Activated T-cell treated with anti-CD3 and anti-CD28 coated beads, Interleukin-2, amount 50 U/mL, for 1 hour (primary cell): ENCODE measurements at regions not wholly inside any gene's neighbourhood (a gene's known extent, or its start where the extent isn't known, plus 50 kb on each side); places are given as distances from the start of the nearest gene placed in this dataset.

Source experiments
- DNase-seq: peaks from one replicate; pipeline ENCODE4 v3.0.0-alpha.2; 2020

DNA sequence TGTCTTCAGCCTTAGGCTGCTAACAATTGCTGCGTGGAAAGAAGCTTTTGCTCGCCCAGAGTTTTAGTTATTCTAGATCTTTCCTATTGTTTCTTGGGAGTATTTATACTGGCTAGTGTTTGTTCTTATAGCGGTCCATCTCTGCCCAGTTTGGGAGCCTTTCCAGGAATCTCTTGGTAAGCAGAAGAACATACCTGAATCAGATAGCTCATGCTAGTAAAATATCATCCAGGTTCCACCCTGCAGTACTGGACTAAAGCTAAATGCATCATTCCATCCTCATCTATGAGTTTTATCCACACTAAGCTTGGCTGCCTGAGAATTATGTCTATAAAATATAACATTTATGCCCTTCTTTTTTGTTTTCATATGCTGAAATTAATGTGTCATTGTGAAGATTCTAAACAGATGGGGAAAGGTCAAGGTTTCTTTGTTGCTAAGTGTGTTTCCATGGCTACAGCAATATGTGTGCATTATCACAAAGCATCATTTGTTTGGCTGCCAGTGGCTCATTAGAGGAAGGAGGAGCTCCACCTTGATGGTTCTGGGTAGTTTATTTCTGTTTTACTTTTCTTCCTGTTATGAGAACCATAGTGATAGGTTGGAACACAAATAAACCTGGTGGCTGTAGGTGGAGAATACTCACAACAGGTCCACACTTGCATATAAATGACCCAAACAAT is 182.8 kb downstream of the PIK3C3 start:
- DNase-seq = no peak

DNA sequence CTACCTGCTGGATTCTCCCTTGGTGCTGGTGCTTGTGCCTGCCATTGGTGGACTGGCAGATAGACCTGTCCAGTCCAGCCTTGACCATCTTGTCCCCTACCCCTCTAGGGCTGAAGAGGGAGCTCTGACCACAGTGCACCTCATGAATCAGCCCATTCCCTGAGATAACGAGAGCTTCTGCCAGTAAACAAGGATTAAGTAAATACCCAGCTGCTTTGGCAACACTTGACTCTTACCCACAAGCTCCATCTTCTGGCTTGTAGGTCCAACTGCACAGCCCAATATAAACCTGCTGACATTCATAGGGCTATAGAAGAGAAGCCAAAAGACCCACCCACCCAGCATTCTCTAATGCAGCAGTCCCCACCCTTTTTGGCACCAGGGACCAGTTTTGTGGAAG is 186.4 kb downstream of the PIK3C3 start:
- no peak for DNase-seq

DNA sequence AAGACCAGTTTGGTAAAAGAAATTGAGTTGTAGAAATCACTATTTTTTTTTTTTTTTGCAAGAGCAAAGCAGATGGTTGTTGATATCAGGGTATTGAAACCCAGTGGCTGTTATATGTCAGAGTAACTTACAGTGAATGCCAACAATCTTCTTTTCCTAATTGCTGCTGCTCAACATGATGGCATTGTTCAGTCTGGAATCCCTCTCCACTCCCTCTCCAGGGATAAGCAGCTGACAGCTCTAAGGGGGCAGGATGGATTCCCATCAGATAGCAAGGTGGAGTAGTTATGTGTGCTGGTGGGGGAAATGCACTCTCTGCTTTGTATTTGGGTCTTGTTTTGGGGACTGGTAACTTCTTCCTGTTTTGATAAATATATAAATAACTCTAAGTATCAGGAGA is 200.0 kb downstream of the PIK3C3 start:
- DNase-seq = no peak

DNA sequence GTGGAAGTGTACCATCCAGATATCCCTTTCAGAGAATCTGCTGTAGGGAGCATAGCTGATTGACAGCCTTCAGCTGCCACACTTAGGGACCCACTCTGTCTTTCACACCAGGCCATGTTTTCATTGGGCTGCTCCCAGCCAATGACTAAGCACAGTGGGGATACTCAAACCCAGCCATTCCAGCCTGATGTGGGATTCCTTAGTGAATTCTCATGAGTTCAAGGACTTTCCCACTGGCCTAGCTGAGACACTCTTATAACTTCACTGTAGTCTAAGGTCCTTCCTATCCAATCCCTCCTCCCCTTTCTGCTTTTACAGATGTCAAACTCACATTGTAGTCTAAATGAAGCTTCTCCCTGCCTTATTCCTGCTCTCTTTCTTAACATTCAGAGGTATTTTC is 201.2 kb downstream of the PIK3C3 start:
- DNase-seq = no peak

DNA sequence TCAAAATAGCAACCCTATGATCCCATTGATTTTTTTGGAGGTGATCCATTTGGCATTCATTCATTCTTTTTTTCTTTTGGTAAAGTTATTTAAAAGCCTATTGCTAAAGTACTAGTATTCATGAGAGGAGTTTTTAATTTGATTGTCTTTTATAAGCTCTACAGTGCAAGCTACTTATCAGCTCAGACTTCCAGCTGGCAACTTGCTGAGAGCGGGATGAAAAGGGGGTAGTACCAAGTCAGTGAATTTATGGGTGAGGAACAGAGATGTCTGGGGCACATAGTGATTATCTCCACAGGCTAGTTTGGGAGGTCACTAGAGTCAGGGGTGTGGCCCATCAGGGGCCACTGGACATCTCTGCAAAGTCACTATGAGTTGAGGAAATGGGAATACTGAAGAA is 202.4 kb downstream of the PIK3C3 start:
- no peak for DNase-seq

DNA sequence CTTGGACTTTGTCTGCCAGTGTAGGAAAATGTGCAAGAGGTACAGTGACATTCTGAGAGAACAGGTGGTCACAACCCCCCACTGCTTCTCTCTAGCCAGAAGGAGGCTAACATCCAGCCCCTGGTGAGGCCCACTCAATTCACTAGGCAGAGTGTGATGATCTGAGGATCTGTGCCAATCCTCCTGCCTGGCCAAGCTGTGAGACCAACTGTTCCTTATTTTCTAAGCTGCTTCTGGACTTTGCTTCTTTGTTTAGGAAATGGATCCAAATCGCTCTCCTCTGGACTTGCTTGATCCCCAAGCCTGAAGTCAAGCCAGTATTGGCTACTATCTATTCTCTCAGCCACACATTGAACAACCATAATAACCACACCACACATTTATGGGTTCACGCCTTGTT is 202.8 kb downstream of the PIK3C3 start:
- DNase-seq = no peak

DNA sequence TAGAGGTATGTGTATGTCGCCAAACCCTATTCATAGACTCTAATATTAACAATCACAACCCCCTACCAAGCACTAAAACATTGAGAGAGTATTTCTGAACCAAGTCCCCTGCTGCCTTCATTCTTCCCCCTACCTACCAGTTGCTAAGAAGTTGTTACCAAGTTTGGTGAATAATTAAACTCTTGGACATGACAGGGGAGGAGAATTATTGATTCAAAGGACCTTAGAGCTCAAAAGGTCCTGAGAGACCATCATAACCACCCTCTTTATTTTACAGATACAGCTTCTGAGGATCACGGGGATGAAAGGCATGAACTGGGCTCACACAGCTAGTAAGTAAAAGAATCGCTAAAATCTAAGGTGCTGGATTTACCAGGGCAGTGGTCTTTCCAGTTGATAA is 204.1 kb downstream of the PIK3C3 start:
- no peak for DNase-seq

DNA sequence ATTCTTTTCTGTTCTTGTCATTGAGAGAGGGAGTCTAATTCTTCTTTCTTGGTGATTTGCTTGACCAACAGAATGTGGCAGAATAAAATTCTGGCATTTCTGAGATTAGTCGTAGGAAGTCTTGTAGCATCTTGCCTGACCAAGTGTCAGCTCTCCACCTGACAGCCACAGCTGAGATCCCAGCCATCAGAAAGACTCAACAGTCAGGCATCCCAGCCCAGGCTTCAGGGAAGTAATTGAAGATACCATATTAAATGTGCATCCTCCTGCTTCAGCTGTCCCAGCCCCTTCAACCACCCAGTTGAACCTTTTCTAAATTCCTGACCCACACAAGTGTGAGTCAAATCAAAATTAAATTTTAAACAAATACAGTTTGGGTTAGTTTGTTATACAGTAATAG is 208.3 kb downstream of the PIK3C3 start:
- no peak for DNase-seq

DNA sequence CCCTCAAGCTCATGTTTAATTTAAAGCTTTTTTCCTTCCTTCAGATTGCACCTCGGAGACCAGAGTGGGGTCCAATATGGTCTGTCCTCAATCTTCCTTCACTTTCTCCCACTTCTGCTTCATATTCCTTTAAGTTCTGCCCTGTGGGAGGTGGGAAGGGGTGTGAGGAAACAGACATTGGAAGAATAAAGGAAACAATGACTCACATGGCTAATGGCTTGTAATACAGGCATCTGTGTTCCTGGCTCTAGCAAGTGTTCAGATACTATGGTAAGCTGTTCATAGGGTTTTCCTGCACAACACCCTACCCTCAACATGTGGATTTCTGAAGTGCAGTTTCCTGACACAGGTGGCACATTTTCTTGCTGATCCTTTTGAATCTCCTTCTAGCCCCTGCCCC is 209.5 kb downstream of the PIK3C3 start:
- no peak for DNase-seq

DNA sequence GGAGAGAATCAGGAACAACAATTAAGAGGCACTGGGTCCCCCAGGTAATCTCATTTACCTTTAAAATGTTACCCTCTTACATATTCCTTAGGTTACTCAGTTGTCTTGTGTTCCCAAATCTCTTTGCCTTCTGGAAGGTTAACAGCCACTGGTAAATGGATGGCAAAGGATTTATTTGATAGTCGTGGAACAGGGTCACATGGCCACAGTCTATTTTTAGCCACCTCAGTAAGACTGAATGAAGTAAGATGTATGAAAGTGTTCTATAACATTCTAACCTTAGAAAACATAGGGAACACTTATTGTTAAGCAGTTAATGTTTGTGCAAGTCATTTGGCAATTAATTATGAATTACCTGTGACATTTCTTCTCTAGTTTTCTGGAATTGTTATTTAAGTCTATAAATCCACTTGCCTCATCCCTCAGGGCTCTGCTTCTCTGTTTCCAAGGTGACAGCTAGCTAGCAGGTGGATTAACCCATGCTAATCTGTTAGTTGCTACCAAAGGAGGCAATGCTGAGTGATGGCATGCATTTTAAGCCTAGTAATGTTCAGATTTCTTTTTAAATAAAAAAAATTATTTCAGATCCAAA is 211.0 kb downstream of the PIK3C3 start:
- DNase-seq = no peak

DNA sequence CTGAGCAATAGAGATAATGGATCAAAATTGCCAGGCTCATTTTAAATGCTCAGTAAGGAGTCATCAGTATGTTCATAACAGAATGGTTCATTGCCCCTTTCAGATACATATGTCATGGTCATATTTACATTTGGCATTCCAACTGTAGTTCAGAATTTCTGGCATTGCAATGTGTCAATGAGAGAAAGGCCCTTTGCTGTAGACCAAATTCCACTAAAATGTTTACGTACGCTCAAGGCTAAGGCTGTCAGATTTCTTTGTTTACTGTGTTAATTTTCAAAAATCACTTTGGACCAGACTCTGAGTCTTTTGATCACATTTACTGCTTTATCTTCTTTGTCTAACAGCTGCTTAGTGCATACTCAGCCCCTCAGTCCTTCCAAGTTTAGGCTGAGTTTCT is 213.5 kb downstream of the PIK3C3 start:
- DNase-seq = no peak

DNA sequence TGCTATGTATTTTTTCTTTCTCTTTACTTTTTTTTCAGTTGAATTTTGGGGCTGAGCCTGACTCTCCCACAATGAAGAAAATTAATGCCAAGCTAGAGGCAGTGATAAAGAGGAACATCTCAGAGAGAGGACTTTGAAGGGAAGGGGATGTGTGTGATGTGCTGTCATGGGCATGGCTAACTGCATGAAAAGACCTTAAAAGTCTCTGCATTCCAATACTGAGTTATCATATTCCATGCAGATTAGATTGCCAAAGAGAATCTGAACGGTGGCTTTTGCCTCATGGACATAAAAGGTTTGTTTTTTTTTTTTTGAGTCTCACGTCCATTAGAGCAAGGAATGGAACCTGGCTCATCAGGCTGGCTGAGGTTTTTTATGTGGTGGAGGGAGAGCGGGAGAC is 213.9 kb downstream of the PIK3C3 start:
- DNase-seq = no peak

DNA sequence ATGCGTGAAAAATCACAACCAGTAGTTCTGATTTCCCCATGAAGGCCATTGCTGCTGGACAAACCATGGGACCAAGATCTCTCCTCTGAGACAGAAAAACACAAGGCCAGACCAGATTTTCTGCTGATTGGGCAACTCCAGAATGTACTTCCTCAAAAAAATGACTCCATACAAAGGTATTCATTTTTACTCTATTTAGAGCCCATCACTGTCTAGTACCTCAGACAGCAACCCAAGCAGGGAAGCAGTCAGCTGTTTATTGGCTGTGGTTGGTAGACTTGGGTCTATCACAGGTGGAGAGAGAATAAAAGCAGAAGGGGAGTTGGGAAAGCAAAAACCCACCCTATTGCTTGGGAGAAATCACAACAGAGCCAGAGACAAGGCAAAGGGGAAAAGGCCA is 219.9 kb downstream of the PIK3C3 start:
- no peak for DNase-seq

DNA sequence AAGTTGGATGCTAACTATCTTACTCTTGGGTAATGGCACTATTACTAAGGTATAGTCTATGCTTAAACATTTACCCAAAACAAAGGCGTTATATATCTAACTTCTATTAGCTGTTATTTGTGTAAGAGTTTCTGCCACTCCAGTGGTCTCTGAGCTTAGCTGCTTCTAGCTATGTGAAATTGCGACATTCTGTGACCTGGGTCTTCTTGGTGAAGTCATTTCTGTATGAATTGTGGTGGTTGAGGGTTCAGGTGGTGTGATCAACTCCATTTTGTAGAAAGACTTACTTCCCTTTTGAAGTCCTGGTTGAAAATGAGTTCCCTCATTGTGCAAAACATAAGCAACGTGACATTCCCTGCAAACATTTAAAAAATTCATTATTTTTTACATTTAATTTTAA is 221.6 kb downstream of the PIK3C3 start:
- no peak for DNase-seq

DNA sequence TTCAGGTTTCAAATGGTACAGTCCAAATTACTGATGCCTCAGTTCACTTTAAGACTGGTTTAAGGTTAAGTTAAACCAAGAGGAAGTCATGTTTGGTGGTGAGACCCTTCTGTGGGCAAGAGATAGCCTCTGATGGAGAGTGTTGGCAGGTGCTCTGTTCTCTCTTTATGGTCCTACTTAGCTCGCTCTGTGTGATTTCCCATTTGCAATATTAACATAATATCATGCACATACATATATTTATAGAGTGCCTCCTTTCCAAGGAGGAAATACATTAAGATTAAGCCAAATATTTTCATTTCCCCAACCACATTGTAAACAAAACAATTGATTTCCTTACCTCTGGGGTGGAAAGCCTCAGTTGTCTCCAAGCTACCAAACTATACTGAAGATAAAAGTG is 222.4 kb downstream of the PIK3C3 start:
- DNase-seq = no peak

DNA sequence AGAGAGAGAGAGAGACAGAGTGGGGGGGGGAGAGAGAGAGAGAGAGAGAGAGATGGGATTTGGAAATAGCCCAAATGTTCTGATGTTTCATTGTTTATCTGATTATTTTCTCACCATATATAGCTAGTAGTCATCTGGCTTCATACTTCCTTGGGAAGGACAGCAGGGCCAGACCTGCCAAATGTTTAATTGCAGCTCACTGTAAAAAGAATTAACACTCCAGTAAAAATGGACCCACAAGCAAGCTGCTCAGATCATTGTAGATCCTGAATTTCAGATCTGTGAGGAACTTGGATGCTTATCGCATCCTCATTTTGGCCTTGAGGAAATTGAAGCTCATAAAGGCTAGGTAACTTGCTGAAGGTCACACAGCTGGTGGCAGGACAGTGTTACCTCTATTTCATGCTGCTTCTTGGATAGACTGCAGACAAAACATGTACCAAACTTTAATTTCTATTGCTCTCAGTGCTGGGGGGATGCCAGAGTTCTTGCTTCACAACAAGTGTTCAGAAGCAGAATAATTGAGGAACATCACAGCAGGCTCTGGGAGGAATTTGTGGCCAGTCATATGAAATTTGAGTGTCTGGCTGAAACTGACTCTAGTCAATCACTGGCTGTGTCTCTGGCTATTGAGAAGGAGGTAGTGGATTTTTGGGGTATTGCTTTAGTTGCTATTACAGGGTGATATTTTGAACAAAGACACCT is 223.5 kb downstream of the PIK3C3 start:
- DNase-seq = no peak

DNA sequence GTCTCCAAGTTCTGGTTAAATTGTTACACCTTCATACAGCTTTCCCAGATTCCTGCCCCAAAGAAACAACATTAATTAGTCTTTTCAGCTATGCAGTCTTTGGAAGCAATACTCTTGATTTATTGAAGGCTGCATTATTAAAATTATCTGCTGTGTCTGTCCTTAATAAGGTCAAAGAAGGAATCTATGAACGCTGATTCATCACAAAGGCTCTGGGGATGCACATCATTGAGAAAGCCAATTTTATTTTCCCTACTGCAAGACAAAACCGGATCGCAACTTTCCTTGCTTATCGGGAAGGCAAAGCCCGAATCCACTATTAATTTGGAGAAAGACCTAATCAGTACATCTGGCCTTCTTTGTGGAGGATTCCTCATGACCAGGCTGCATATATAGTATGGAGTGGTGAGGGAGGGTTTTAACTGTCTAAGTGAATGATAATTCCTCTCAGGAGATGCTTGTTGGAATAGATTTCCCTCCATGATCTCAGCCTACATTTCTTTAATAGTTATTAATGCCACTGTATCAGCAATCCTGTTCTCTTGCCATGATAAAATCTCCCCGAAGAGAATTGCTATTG is 224.6 kb downstream of the PIK3C3 start:
- no peak for DNase-seq

DNA sequence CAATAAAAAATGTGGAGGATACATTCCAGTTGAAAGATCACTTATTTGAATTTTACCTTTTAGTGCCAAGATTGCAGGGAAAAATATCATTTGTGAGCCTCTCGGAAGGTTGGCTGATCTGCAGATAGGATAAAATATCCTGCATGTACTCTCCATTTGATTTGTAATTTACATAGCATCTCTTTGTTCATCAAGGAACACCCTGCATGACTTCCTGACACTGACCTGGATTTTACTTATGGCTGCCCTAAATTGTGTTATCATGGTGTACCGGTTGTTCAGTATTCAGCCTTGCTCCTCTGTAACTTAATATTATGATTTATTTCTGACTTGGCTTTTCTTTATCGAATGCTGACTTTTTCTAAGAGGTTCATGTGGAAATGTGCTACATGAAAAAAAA is 226.4 kb downstream of the PIK3C3 start:
- no peak for DNase-seq

DNA sequence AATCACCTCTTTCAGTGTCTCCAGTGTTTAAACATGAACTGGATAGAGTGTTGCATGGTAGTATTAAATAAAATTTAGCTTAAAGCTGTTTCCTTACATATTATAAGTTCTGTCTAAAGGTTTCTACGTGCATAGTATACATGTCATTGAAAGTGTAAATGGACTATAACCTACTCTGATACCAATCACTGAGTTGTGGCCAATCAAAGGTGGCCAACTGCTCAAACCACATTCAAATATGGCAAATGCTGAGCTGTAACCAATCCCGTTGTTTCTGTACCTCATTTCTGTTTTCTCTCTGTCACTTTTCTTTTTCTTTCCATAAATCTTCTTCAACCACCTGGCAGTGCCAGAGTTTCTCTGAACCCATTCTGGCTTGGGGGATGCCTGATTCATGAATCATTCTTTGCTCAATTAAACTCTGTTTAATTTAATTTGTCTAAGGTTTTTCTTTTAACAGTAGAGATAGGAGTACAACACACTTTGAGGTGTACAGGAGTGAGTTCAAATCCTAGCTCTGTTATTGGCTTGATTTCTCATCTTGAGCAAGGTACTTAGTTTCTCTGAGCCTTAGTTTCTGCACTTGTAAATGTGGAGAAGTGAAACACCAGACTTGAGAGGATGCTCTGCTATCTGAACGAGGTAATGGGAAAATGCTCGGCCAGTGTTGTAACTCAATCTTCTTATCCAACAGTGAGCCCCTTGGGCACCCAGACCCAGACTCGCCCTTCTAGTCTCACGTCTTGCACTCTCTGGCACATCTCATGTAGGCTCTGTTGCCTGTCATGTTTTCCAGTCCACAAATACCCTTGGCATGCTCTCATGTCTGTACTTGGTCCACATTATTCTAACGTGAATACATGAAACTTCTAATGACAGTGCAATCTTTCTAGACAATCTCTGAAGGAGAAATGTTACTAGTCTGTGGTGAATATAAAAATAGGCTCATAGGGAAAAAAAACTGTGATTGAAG is 228.0 kb downstream of the PIK3C3 start:
- no peak for DNase-seq

DNA sequence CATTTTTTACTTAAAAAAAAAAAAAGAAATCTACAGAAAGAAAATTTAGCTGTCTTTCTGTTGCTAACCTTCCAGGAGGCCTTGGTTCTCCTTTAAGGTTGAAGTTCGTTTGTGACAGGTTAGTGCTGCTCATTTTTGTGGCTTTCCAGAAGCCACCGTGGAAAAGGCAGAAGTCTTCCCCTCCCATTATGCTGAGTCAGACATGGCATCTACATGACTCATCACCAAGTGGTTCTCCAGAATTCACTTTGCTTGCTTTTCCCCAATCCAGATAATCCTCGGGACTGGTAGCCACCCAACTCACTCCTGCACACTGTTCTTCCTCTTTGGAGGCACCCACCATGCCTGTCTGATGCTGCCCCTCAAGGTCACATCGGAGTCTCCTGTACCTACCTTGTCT is 228.7 kb downstream of the PIK3C3 start:
- no peak for DNase-seq

DNA sequence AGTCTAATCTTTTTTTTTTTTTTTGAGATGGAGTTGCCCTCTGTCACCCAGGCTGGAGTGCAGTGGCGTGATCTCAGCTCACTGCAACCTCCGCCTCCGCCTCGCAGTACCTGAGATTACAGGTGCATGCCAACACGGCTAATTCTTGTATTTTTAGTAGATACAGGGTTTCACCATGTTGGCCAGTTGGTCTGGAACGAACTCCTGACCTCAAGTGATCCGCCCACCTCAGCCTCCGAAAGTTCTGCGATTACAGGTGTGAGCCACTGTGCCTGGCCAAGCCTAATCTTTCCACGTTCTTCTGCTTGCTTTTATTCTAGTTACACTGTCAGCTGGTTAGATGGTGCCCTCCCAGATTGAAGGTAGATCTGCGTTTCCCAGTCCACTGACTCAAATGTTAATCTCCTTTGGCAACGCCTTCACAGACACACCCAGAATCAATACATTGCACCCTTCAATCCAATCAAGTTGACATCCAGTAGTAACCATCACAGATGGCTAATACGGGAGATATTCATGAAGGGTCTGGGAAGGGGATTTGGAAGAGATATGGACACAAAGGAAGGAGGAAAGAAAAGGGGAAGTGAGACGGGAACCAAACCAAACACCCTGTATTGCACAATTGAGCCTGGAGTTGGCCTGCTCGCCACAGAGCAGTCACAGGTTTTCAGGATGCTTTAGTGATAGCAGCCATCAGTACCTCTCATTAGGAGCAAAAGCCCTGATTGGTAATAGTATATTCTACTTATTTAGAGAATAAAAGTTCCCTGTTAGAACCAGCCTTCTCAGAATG is 229.8 kb downstream of the PIK3C3 start:
- no peak for DNase-seq

DNA sequence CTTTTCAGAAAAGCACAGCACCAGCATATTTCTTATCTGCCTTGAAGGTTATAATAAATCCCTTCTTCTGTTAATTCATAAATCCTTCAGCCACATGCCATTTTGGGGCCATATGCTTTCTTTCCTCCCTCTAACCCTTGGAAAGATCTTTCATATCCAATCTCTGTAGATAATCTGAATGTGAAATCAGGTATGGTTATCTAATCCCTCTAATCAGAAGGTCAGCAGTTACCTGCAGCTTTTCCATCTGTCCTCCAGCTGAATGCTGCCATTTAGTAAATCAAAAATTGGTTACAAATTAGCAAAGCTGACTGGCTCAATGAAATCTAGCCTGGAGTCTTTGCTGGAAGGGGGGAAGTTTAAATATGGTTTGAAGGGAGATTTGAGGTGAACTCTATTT is 230.5 kb downstream of the PIK3C3 start:
- DNase-seq = no peak
